ENCODE measurements at regions not wholly inside any gene's neighbourhood (a gene's known extent, or its start where the extent isn't known, plus 50 kb on each side); places are given as distances from the start of the nearest gene placed in this dataset.
"Not testable (repeated sequence)": the region's sequence is repeated elsewhere in the genome, so short reads cannot be mapped to it uniquely, and the experiment has no call there.

GRCh38 chr15:96472681-96473080, 142.2 kb downstream of the NR2F2 start:
- DNase-seq = no peak

DNA sequence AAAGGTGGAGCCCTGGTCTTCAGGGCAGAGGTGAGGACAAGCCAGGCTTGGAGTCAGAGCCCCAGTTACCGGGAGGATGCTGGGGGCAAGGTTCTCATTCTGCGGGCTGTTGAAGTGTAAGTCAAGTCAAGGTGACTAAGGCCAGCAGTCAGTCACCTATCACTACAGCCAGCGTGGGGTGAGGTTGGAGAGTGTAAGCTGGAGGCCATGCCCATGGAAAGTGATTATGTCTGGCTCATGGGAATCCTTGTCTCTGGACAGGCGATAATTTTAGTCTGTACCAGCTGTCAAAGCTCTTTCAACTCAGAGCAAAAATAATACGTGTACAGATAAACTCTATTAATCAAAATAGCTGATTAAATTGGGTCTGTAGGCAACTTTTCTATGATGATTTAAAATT, 143.1 kb downstream of the NR2F2 start:
- no peak for DNase-seq

- no peak for DNase-seq
These were observed 143.7 kb downstream of the NR2F2 start for GRCh38 chr15:96474231-96474664.

GRCh38 chr15:96477227-96477626, 146.7 kb downstream of the NR2F2 start:
- DNase-seq = no peak

- DNase-seq = not testable (repeated sequence)
These were observed 153.9 kb downstream of the NR2F2 start for GRCh38 chr15:96484412-96484811.

- no peak for DNase-seq
These were observed 154.3 kb downstream of the NR2F2 start for GRCh38 chr15:96484830-96485229.

- no peak for DNase-seq
These were observed 156.7 kb downstream of the NR2F2 start for GRCh38 chr15:96487245-96487644.

DNA sequence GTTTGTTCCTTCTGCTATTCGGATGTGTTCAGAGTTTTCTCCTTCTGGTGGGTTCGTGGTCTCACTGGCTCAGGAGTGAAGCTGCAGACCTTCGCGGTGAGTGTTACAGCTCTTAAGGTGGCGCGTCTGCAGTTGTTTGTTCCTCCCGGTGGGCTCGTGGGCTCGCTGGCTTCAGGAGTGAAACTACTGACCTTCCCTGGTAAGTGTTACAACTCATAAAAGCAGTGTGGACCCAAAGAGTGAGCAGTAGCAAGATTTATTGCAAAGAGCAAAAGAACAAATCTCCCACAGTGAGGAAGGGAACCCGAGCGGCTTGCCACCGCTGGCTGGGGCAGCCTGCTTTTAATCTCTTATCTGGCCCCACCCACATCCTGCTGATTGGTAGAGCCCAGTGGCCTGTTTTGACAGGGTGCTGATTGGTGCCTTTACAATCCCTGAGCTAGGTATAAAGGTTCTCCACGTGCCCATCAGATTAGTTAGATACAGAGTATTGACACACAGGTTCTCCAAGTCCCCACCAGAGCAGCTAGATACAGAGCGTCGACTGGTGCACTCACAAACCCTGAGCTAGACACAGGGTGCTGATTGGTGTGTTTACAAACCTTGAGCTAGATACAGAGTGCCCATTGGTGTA, 160.7 kb downstream of the NR2F2 start:
- not testable (repeated sequence) for DNase-seq

GRCh38 chr15:96491700-96492644, 161.5 kb downstream of the NR2F2 start:
- not testable (repeated sequence) for DNase-seq

- no peak for DNase-seq
These were observed 164.0 kb downstream of the NR2F2 start for GRCh38 chr15:96494505-96494904.

DNA sequence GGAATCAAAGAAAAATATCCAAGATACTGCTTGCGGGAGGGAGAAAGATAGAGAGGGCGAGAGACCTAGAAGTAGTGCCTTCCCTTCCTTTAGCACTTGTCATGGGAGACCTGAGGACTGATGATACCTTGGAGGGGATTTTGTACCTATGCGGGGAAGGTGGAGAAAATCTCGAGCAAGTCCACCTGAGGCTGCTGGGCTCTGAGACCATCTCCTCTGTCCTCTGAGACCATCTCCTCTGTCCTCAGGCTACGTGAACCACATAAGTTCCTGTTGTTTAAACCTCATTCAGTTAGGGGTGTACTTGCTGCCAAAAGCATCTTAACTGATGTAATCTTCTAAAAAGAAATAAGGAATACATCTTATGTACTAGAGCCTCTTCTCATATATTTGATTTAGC, 164.9 kb downstream of the NR2F2 start:
- no peak for DNase-seq

DNA sequence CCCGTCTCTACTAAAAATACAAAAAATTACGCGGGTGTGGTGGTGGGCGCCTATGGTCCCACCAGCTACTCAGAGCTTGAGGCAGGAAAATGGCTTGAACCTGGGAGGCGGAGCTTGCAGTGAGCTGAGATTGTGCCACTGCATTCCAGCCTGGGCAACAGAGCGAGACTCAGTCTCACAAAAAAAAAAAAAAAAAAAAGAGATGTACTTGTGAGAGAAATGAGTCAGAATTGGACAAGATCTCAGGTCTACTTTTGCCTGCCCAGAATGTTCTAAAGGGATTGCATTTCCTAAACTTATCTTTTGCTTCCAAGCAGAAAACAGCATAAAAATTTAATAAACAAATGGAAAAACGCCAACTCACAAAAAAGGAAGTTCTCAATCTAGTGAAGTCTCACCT, 167.5 kb downstream of the NR2F2 start:
- no peak for DNase-seq

DNA sequence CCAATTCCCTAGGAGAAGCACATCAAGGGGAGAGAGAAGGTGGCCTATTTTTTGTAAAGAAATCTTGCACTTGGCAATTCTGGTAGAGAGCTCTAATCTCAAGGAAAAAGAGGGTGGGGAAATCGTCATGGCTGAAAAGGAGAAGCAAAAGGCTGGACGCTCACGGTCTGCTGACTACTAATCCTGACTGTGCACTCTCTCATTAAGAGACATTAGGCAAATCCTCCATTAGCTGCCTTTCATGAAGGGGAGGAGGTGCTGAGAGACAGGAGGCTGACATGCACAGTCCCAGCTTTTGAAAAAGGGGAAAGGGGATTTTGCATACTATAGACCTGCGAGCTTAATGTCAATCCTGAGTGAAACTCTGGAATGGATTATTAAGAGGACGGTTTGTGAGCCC, 170.0 kb downstream of the NR2F2 start:
- DNase-seq = no peak

DNA sequence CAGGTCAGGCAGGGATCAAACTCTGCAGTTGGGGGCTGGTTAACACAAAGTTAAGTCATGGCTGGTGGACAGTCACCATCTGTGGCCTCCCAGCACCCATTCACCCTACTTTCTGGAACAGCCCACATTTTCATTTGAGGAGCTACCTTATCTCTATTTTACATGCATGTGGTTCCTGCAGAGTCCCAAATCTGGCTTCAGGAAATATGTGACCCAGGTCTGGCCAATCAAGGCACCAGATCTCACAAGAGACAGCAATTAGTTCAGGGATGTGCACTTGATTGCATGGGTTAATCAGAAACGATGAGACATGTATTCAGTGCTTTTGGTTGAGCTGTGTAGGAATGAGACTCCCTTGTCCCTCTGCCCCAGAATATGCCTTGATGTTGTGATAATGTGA, 170.9 kb downstream of the NR2F2 start:
- no peak for DNase-seq

DNA sequence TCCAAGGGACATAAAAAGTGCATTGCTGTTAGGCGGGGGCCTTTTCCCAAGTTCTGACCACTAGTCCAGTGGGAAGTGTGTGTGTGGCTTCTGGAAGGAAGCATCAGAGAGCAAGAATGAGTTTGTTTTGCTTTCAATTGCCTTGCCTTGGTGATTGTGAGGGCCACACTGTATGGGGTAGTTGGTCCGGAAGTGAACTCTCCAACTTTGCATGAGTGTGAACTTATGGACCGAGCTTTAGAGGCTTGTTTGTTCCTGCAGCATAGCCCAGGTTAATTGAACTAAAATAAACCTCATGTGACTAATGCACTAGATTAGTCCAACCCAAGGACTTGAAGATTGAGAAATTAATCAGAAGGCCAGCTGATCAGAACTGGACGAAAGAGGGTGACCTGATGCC, 171.7 kb downstream of the NR2F2 start:
- DNase-seq = no peak

GRCh38 chr15:96503276-96503675, 172.8 kb downstream of the NR2F2 start:
- no peak for DNase-seq

GRCh38 chr15:96504371-96504770, 173.9 kb downstream of the NR2F2 start:
- no peak for DNase-seq

GRCh38 chr15:96505014-96505413, 174.5 kb downstream of the NR2F2 start:
- no peak for DNase-seq

GRCh38 chr15:96514607-96515285, 184.2 kb downstream of the NR2F2 start:
- DNase-seq = no peak

GRCh38 chr15:96515371-96515770, 184.9 kb downstream of the NR2F2 start:
- DNase-seq = no peak

GRCh38 chr15:96521386-96521785, 190.9 kb downstream of the NR2F2 start:
- no peak for DNase-seq

GRCh38 chr15:96524676-96525417, 194.3 kb downstream of the NR2F2 start:
- no peak for DNase-seq

GRCh38 chr15:96535148-96535547, 204.6 kb downstream of the NR2F2 start:
- no peak for DNase-seq
